BJ (cell line): ENCODE measurements at regions not wholly inside any gene's neighbourhood (a gene's known extent, or its start where the extent isn't known, plus 50 kb on each side); places are given as distances from the start of the nearest gene placed in this dataset.

Experiments
- CTCF ChIA-PET: fragments of 350-600 bp; formaldehyde crosslinking; extraction: SDS; loops from one replicate; lab custom pipeline; 2021; ENCODE audit warnings: antibody characterized with exemption, inconsistent platforms; lab: Yijun Ruan, JAX
- POLR2A ChIA-PET: fragments of 300-600 bp; sonication (Branson Sonifier 250); formaldehyde crosslinking; extraction: SDS; loops from one replicate; lab custom pipeline; 2021; ENCODE audit warnings: antibody characterized with exemption; lab: Charles Lee
- DNase-seq: peaks from one replicate; pipeline ENCODE4 v3.0.0-alpha.2; 2011; ENCODE audit warnings: low read depth
- H3K27me3 ChIP-seq: 2 replicates; pipeline ENCODE4 v1.6.0; 2011; ENCODE audit warnings: low read length; ENCODE audit not compliant: control insufficient read depth, insufficient read depth
- H3K36me3 ChIP-seq: 2 replicates; pipeline ENCODE4 v1.5.1; 2011; ENCODE audit warnings: low read length; ENCODE audit not compliant: control insufficient read depth, insufficient read depth
- H3K4me3 ChIP-seq: 2 replicates; pipeline ENCODE4 v1.5.1; 2011; ENCODE audit warnings: low read depth, mild to moderate bottlenecking, control low read depth, low read length
- CTCF ChIP-seq: IDR thresholded peaks from 2 replicates; pipeline ENCODE4 v1.5.1; 2011; ENCODE audit warnings: low read depth, mild to moderate bottlenecking, control low read depth, inconsistent platforms, low read length, moderate library complexity; ENCODE audit not compliant: insufficient read depth

- TF ChIP-seq CTCF: no peak
- ChIA-PET POLR2A (no interaction called here), CTCF (no interaction called here)
- DNase-seq: no peak
- Histone ChIP-seq H3K27me3 (no peaks in the 10 kb centered on the region), H3K4me3 (no peak overlapping the region), H3K36me3 (no peaks in the 10 kb centered on the region)
These were observed 364.0 kb downstream of the ZIC1 start for GRCh38 chr3:147773116-147773630.

DNA sequence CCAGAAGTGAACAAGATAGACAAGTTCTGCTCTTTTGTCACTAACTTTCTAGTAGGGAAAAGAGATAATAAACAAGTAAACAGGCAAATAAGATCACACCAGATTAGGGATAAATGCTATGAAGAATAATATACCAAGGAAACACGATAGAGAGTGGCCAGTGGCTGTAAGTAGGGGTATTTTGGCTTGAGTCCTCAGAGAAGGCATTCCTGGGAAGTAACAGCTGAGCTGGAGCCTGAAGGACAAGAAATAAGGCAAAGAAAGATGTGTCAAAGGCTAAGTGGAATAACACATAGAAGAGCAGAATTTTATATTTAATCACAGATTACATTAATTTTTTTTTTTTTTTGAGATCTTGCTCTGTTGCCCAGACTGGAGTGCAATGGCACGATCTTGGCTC lies 366.2 kb downstream of the ZIC1 start:
- no peak for TF ChIP-seq CTCF
- no peaks in the 10 kb centered on the region for H3K36me3 ChIP-seq
- H3K27me3 ChIP-seq: no peaks in the 10 kb centered on the region
- POLR2A ChIA-PET: no interaction called here
- no peak for DNase-seq
- CTCF ChIA-PET: no interaction called here
- H3K4me3 ChIP-seq: no peak overlapping the region

DNA sequence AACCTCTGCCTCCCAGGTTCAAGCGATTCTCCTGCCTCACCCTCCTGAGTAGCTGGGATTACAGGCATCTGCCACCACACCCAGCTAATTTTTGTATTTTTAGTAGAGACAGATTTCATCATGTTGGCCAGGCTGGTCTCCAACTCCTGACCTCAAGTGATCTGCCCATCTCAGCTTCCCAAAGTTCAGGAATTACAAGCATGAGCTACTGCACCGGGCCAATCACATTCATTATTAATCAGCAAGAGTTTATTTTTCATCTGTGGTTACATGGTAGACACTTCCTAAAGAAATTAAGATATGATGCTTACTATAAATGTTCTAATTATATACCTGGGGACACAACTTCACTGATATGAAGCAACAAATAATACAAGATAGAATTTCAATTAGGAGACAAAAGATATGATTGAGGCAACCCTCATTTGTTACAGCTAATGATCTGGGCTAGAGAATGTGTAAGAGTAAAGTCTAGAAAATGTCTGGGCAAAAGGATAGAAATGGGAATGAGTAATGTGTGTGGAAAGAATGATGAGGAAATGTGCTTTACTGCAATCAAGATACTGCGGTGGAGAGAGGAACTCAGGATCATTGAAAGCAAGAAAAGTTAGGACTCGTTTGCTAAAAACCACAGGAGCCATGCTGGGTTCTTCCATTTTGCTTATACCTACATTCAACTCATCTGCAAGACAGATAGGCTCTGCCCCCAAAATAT lies 366.8 kb downstream of the ZIC1 start:
- Histone ChIP-seq H3K27me3 (no peaks in the 10 kb centered on the region), H3K4me3 (no peak overlapping the region), H3K36me3 (no peaks in the 10 kb centered on the region)
- no peak for TF ChIP-seq CTCF
- ChIA-PET POLR2A (no interaction called here), CTCF (no interaction called here)
- DNase-seq: no peak

DNA sequence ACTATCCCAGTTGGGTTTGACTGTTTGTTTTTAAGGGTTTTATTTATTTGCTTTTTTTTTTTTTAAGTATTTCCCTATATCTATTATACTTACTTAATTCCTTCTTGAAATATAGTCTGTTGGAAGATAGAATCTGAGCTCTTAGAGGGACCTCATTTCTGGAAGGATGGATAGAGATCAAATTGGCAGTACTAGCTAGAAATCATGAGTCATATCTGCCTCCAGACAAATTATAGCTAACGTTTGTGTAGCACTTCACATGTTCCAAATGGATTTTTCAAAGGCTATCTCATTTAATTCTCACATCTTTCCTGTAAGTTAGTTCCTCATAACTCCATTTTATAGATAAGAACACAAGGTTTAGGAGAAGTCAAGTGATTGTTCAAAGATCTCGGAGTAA lies 384.7 kb downstream of the ZIC1 start:
- no peak for DNase-seq

DNA sequence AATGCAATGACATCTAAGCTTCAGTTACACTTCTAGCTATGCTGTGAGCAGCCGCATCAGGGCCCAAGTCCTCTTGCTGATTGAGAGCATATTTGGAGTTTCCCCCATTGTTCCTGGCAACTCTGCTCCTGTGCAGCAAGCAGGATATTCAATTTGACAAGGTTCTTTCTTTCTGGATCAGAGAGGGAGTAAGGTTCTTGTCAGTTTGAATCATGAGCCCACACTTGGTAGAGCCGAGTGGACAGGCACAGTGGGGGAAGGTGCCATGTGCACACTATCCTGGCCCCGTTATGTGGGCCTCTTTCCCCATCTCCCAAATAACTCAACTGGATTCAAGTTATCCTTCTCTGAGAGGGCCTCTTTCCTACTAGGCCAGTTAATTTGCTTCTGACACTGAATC lies 385.4 kb downstream of the ZIC1 start:
- no peaks in the 10 kb centered on the region for H3K27me3 ChIP-seq
- ChIA-PET CTCF (no interaction called here), POLR2A (no interaction called here)
- DNase-seq: no peak
- no peaks in the 10 kb centered on the region for H3K36me3 ChIP-seq
- H3K4me3 ChIP-seq: no peak overlapping the region
- TF ChIP-seq CTCF: no peak

More for the DNA sequence above, 384.7 kb downstream of the ZIC1 start:
- Histone ChIP-seq H3K27me3 (no peaks in the 10 kb centered on the region), H3K36me3 (no peaks in the 10 kb centered on the region), H3K4me3 (no peak overlapping the region)
- CTCF ChIA-PET: interaction anchor here (1.0 kb wide), 1 partner anchor 1047 kb away, joined by 3 read pairs; no protein-coding TSS in a partner anchor
- POLR2A ChIA-PET: no interaction called here
- no peak for TF ChIP-seq CTCF
